HL-60 (cell line): ENCODE measurements at regions not wholly inside any gene's neighbourhood (a gene's known extent, or its start where the extent isn't known, plus 50 kb on each side); places are given as distances from the start of the nearest gene placed in this dataset.

ENCODE experiments used
- CTCF ChIP-seq: IDR thresholded peaks from one replicate; pipeline ENCODE4 v1.5.1; 2011; ENCODE audit warnings: low read length, control low read depth, inconsistent platforms; ENCODE audit not compliant: insufficient read depth
- POLR2AphosphoS5 ChIP-seq: IDR thresholded peaks from 2 replicates; pipeline ENCODE4 v1.6.1; 2012; ENCODE audit warnings: low read depth
- TF ChIP-seq, protein P1 (sequence below): IDR thresholded peaks from 2 replicates; pipeline ENCODE4 v1.6.1; 2012; ENCODE audit warnings: low read depth; ENCODE audit not compliant: insufficient replicate concordance

- TF ChIP-seq CTCF (no peak), POLR2AphosphoS5 (no peak)
- TF ChIP-seq, protein P1, sequence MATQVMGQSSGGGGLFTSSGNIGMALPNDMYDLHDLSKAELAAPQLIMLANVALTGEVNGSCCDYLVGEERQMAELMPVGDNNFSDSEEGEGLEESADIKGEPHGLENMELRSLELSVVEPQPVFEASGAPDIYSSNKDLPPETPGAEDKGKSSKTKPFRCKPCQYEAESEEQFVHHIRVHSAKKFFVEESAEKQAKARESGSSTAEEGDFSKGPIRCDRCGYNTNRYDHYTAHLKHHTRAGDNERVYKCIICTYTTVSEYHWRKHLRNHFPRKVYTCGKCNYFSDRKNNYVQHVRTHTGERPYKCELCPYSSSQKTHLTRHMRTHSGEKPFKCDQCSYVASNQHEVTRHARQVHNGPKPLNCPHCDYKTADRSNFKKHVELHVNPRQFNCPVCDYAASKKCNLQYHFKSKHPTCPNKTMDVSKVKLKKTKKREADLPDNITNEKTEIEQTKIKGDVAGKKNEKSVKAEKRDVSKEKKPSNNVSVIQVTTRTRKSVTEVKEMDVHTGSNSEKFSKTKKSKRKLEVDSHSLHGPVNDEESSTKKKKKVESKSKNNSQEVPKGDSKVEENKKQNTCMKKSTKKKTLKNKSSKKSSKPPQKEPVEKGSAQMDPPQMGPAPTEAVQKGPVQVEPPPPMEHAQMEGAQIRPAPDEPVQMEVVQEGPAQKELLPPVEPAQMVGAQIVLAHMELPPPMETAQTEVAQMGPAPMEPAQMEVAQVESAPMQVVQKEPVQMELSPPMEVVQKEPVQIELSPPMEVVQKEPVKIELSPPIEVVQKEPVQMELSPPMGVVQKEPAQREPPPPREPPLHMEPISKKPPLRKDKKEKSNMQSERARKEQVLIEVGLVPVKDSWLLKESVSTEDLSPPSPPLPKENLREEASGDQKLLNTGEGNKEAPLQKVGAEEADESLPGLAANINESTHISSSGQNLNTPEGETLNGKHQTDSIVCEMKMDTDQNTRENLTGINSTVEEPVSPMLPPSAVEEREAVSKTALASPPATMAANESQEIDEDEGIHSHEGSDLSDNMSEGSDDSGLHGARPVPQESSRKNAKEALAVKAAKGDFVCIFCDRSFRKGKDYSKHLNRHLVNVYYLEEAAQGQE: no peak
Measured at GRCh38 chr2:176582176-176582575, 312.9 kb downstream of the MTX2 start.
